ENCODE measurements at regions not wholly inside any gene's neighbourhood (a gene's known extent, or its start where the extent isn't known, plus 50 kb on each side); places are given as distances from the start of the nearest gene placed in this dataset.

GRCh38 chr2:217431577-217432269 is 571.1 kb downstream of the TNS1 start:
- H3K4me1 Mint-ChIP-seq (ENCODE audit: low read depth, unreplicated experiment), result peaks cover 36% of the 10 kb centered on the region
- peaks cover 2% of the 10 kb centered on the region for H3K9me3 Mint-ChIP-seq (ENCODE audit: unreplicated experiment)
- H3K27me3 Mint-ChIP-seq (ENCODE audit: unreplicated experiment), result no peaks in the 10 kb centered on the region
- TF ChIP-seq CTCF (IDR thresholded peaks at IDR 0.05; ENCODE audit: partially characterized antibody, unreplicated experiment), result no peak
- no peak overlapping the region for H3K27ac Mint-ChIP-seq (ENCODE audit: unreplicated experiment)
- no peaks in the 10 kb centered on the region for H3K36me3 Mint-ChIP-seq (ENCODE audit: unreplicated experiment)
- no peak overlapping the region for H3K4me3 Mint-ChIP-seq (ENCODE audit: unreplicated experiment)
- no peak for DNase-seq

GRCh38 chr2:217430916-217431576 is 571.2 kb upstream of the TNP1 start:
- no peak for DNase-seq
- Mint-ChIP-seq H3K9me3 (ENCODE audit: unreplicated experiment) (peaks cover 2% of the 10 kb centered on the region), H3K36me3 (ENCODE audit: unreplicated experiment) (no peaks in the 10 kb centered on the region), H3K4me3 (ENCODE audit: unreplicated experiment) (no peak overlapping the region), H3K27me3 (ENCODE audit: unreplicated experiment) (no peaks in the 10 kb centered on the region), H3K27ac (ENCODE audit: unreplicated experiment) (no peak overlapping the region), H3K4me1 (ENCODE audit: low read depth, unreplicated experiment) (peaks cover 30% of the 10 kb centered on the region)
- no peak for TF ChIP-seq CTCF (IDR thresholded peaks at IDR 0.05; ENCODE audit: partially characterized antibody, unreplicated experiment)

GRCh38 chr2:217429981-217430500 is 570.2 kb upstream of the TNP1 start:
- no peak for TF ChIP-seq CTCF (IDR thresholded peaks at IDR 0.05; ENCODE audit: partially characterized antibody, unreplicated experiment)
- no peak for DNase-seq
- H3K27ac Mint-ChIP-seq (ENCODE audit: unreplicated experiment), result no peak overlapping the region
- H3K4me1 Mint-ChIP-seq (ENCODE audit: low read depth, unreplicated experiment), result peaks cover 23% of the 10 kb centered on the region
- H3K27me3 Mint-ChIP-seq (ENCODE audit: unreplicated experiment), result no peaks in the 10 kb centered on the region
- no peak overlapping the region for H3K4me3 Mint-ChIP-seq (ENCODE audit: unreplicated experiment)
- no peaks in the 10 kb centered on the region for H3K36me3 Mint-ChIP-seq (ENCODE audit: unreplicated experiment)
- peaks cover 2% of the 10 kb centered on the region for H3K9me3 Mint-ChIP-seq (ENCODE audit: unreplicated experiment)

- no peak for TF ChIP-seq CTCF (IDR thresholded peaks at IDR 0.05; ENCODE audit: partially characterized antibody, unreplicated experiment)
- Mint-ChIP-seq H3K27ac (ENCODE audit: unreplicated experiment) (no peak overlapping the region), H3K27me3 (ENCODE audit: unreplicated experiment) (no peaks in the 10 kb centered on the region), H3K4me1 (ENCODE audit: low read depth, unreplicated experiment) (no peaks in the 10 kb centered on the region), H3K36me3 (ENCODE audit: unreplicated experiment) (no peaks in the 10 kb centered on the region), H3K4me3 (ENCODE audit: unreplicated experiment) (no peak overlapping the region), H3K9me3 (ENCODE audit: unreplicated experiment) (no peaks in the 10 kb centered on the region)
- no peak for DNase-seq
These were observed 562.0 kb upstream of the TNP1 start for GRCh38 chr2:217421834-217422233.

- no peaks in the 10 kb centered on the region for H3K36me3 Mint-ChIP-seq (ENCODE audit: unreplicated experiment)
- no peaks in the 10 kb centered on the region for H3K9me3 Mint-ChIP-seq (ENCODE audit: unreplicated experiment)
- no peak overlapping the region for H3K27ac Mint-ChIP-seq (ENCODE audit: unreplicated experiment)
- H3K4me3 Mint-ChIP-seq (ENCODE audit: unreplicated experiment), result no peak overlapping the region
- no peak for DNase-seq
- TF ChIP-seq CTCF (IDR thresholded peaks at IDR 0.05; ENCODE audit: partially characterized antibody, unreplicated experiment), result no peak
- no peaks in the 10 kb centered on the region for H3K27me3 Mint-ChIP-seq (ENCODE audit: unreplicated experiment)
- H3K4me1 Mint-ChIP-seq (ENCODE audit: low read depth, unreplicated experiment), result no peaks in the 10 kb centered on the region
These were observed 561.0 kb upstream of the TNP1 start for GRCh38 chr2:217420854-217421253.

Measured in glutamatergic neuron (in vitro differentiated cells).